H1 (cell line): ENCODE measurements at regions not wholly inside any gene's neighbourhood (a gene's known extent, or its start where the extent isn't known, plus 50 kb on each side); places are given as distances from the start of the nearest gene placed in this dataset.
"Not testable (repeated sequence)": the region's sequence is repeated elsewhere in the genome, so short reads cannot be mapped to it uniquely, and the experiment has no call there.

Experiments
- CTCF ChIA-PET: fragments of 300-600 bp; sonication (Branson Sonifier 250); formaldehyde crosslinking; loops from one replicate; lab custom pipeline; 2021; ENCODE audit not compliant: partially characterized antibody; lab: Charles Lee
- POLR2A ChIA-PET: fragments of 300-600 bp; sonication (Branson Sonifier 250); formaldehyde crosslinking; loops from one replicate; lab custom pipeline; 2021; ENCODE audit warnings: inconsistent platforms; ENCODE audit not compliant: partially characterized antibody; lab: Charles Lee
- DNase-seq, 2 experiments: peaks; one replicate each; pipeline versions ENCODE4 v3.0.0 to v3.0.0-alpha.2; 2010 to 2022; ENCODE audit warnings: low spot score in 2 of 2, low read depth in 1 of 2, mixed read lengths in 1 of 2
- FAIRE-seq: peaks from 2 replicates; lab custom pipeline; 2011; peaks lifted over from hg19 to GRCh38; lab: Jason Lieb, UNC
- H2AFZ ChIP-seq: 2 replicates; pipeline ENCODE4 v1.8.1; 2012; ENCODE audit warnings: low read length, inconsistent platforms
- H2AK5ac ChIP-seq: 2 replicates; pipeline ENCODE4 v1.6.1; 2013; ENCODE audit warnings: low read depth, low read length
- H2BK120ac ChIP-seq: replicated peaks from 2 replicates; pipeline ENCODE3; 2013; ENCODE audit warnings: low read depth, low read length, inconsistent platforms
- H2BK12ac ChIP-seq: 2 replicates; pipeline ENCODE4 v1.6.1; 2013; ENCODE audit warnings: low read depth, low read length
- H2BK15ac ChIP-seq: 2 replicates; pipeline ENCODE4 v1.6.1; 2013; ENCODE audit warnings: low read length
- H2BK20ac ChIP-seq: 2 replicates; pipeline ENCODE4 v1.6.1; 2013; ENCODE audit warnings: low read length
- H2BK5ac ChIP-seq: 2 replicates; pipeline ENCODE4 v1.6.1; 2013; ENCODE audit warnings: low read depth, low read length
- H3K14ac ChIP-seq: 2 replicates; pipeline ENCODE4 v1.6.1; 2013; ENCODE audit warnings: inconsistent platforms; ENCODE audit not compliant: insufficient read length
- H3K18ac ChIP-seq: 2 replicates; pipeline ENCODE4 v1.6.1; 2013; ENCODE audit warnings: low read length; ENCODE audit errors: extremely low read depth
- H3K23ac ChIP-seq: 2 replicates; pipeline ENCODE4 v1.6.1; 2013; ENCODE audit warnings: inconsistent platforms; ENCODE audit not compliant: insufficient read length
- H3K23me2 ChIP-seq: 2 replicates; pipeline ENCODE4 v1.6.1; 2013; ENCODE audit warnings: low read depth, low read length
- H3K27ac ChIP-seq: 2 replicates; pipeline ENCODE4 v1.6.1; 2011; ENCODE audit warnings: low read depth, low read length, inconsistent platforms
- H3K27me3 ChIP-seq, 4 experiments: replicated peaks in 1 of 4; 1 replicate in 1 of 4; 2 replicates in 3 of 4; pipeline versions ENCODE4 v1.6.1 to v1.8.1; 2011 to 2013; ENCODE audit warnings: low read length in 3 of 4, mild to moderate bottlenecking in 3 of 4, inconsistent platforms in 2 of 4, mixed read lengths in 2 of 4, moderate library complexity in 1 of 4; ENCODE audit not compliant: control insufficient read depth in 3 of 4, insufficient read depth in 3 of 4; ENCODE audit errors: extremely low read depth in 1 of 4
- H3K36me3 ChIP-seq, 4 experiments: 2 replicates each; pipeline versions ENCODE4 v1.6.1 to v1.8.1; 2011 to 2013; ENCODE audit warnings: mild to moderate bottlenecking in 4 of 4, low read length in 3 of 4, moderate library complexity in 2 of 4, control low read depth in 1 of 4, inconsistent platforms in 1 of 4; ENCODE audit not compliant: insufficient read depth in 4 of 4, control insufficient read depth in 2 of 4
- H3K4ac ChIP-seq: replicated peaks from 2 replicates; pipeline ENCODE3; 2013; ENCODE audit warnings: low read length, low read depth, mixed read lengths, inconsistent platforms; ENCODE audit not compliant: insufficient read length
- H3K4me1 ChIP-seq, 4 experiments: replicated peaks in 1 of 4; 1 replicate in 1 of 4; 2 replicates in 3 of 4; pipeline versions ENCODE4 v1.6.1 to v1.8.1; 2011 to 2013; ENCODE audit warnings: low read length in 3 of 4, inconsistent platforms in 2 of 4, mixed read lengths in 1 of 4; ENCODE audit not compliant: insufficient read depth in 4 of 4, control insufficient read depth in 3 of 4
- H3K4me2 ChIP-seq, 2 experiments: 2 replicates each; pipeline versions ENCODE4 v1.6.1 to v1.8.1; 2011 to 2013; ENCODE audit warnings: low read depth in 2 of 2, low read length in 2 of 2, control low read depth in 1 of 2, inconsistent platforms in 1 of 2, mild to moderate bottlenecking in 1 of 2; ENCODE audit not compliant: insufficient read depth in 1 of 2
- H3K4me3 ChIP-seq, 4 experiments: fragments of 200-600, 300-600 bp in 1 of 4; sonication (generic), shearing (Covaris generic), sonication (Bioruptor Twin) in 1 of 4; 2 replicates each; pipeline versions ENCODE4 v1.5.1 to v1.8.1; 2011 to 2016; ENCODE audit warnings: low read length in 4 of 4, low read depth in 3 of 4, control low read depth in 2 of 4, inconsistent platforms in 2 of 4, mild to moderate bottlenecking in 2 of 4, mixed read lengths in 1 of 4, moderate library complexity in 1 of 4; ENCODE audit not compliant: insufficient read depth in 2 of 4; ENCODE audit errors: extremely low read depth in 1 of 4
- H3K56ac ChIP-seq: replicated peaks from 2 replicates; pipeline ENCODE3; 2013; ENCODE audit warnings: low read depth, mild to moderate bottlenecking, mixed read lengths, low read length, inconsistent platforms; ENCODE audit not compliant: insufficient read length
- H3K79me1 ChIP-seq: 2 replicates; pipeline ENCODE4 v1.6.1; 2013; ENCODE audit warnings: low read depth, low read length, control low read depth
- H3K79me2 ChIP-seq, 2 experiments: 2 replicates each; pipeline versions ENCODE4 v1.6.1 to v1.8.1; 2012 to 2013; ENCODE audit warnings: low read length in 2 of 2, mild to moderate bottlenecking in 2 of 2, inconsistent platforms in 1 of 2; ENCODE audit not compliant: insufficient read depth in 2 of 2, control insufficient read depth in 1 of 2
- H3K9ac ChIP-seq, 4 experiments: replicated peaks in 1 of 4; 1 replicate in 1 of 4; 2 replicates in 3 of 4; pipeline versions ENCODE4 v1.6.1 to v1.8.1; 2011 to 2013; ENCODE audit warnings: low read depth in 3 of 4, low read length in 3 of 4, control low read depth in 2 of 4, mild to moderate bottlenecking in 2 of 4, moderate library complexity in 2 of 4, inconsistent platforms in 1 of 4; ENCODE audit errors: extremely low read depth in 1 of 4
- H3K9me3 ChIP-seq, 2 experiments: 2 replicates each; pipeline versions ENCODE4 v1.6.1 to v1.8.1; 2012 to 2013; ENCODE audit warnings: mild to moderate bottlenecking in 2 of 2, moderate library complexity in 2 of 2, control low read depth in 1 of 2, inconsistent platforms in 1 of 2, low read depth in 1 of 2, low read length in 1 of 2, mixed read lengths in 1 of 2; ENCODE audit not compliant: insufficient read depth in 2 of 2
- H4K20me1 ChIP-seq, 2 experiments: replicated peaks in 1 of 2; 2 replicates each; pipeline versions ENCODE3 to v1.8.1; 2011 to 2013; ENCODE audit warnings: inconsistent platforms in 2 of 2, low read length in 2 of 2, mild to moderate bottlenecking in 1 of 2; ENCODE audit not compliant: insufficient read depth in 2 of 2, control insufficient read depth in 1 of 2
- H4K5ac ChIP-seq: 2 replicates; pipeline ENCODE4 v1.6.1; 2013; ENCODE audit warnings: low read length, low read depth, mixed read lengths, inconsistent platforms; ENCODE audit not compliant: insufficient read length
- H4K8ac ChIP-seq: 2 replicates; pipeline ENCODE4 v1.8.0; 2013; ENCODE audit warnings: mild to moderate bottlenecking, moderate library complexity, low read length, inconsistent platforms; ENCODE audit not compliant: insufficient read depth; ENCODE audit errors: extremely low read depth
- H4K91ac ChIP-seq: replicated peaks from 2 replicates; pipeline ENCODE3; 2013; ENCODE audit warnings: low read length, mixed read lengths, inconsistent platforms; ENCODE audit not compliant: insufficient read length
- WGBS, 2 experiments: shearing (Covaris generic) in 1 of 2; methylation state at CpG; one replicate each; pipeline versions ENCODE4 v1.1.6 to v1.1.7; 2013 to 2015; ENCODE audit warnings: low lambda C conversion rate in 2 of 2, mixed read lengths in 2 of 2, inconsistent platforms in 1 of 2, low coverage in 1 of 2, missing lambda C conversion rate in 1 of 2; ENCODE audit not compliant: insufficient replicate concordance in 2 of 2, insufficient coverage in 1 of 2, insufficient read length in 1 of 2; ENCODE audit errors: extremely low coverage in 1 of 2, missing lambda C conversion rate in 1 of 2; 5-methylcytosine and 5-hydroxymethylcytosine counted together

- H3K4me2 ChIP-seq, H3K9ac ChIP-seq, H3K36me3 ChIP-seq, H3K27ac ChIP-seq, POLR2A ChIA-PET, H2AK5ac ChIP-seq, H3K4me1 ChIP-seq, H4K5ac ChIP-seq, H4K8ac ChIP-seq, H2BK120ac ChIP-seq, H3K79me1 ChIP-seq, DNase-seq, H4K20me1 ChIP-seq, H3K4me3 ChIP-seq, H3K56ac ChIP-seq, H2BK15ac ChIP-seq, H2AFZ ChIP-seq, H3K79me2 ChIP-seq, H3K18ac ChIP-seq, H3K9me3 ChIP-seq, H3K27me3 ChIP-seq, H2BK12ac ChIP-seq, H3K23ac ChIP-seq, H3K14ac ChIP-seq, H2BK5ac ChIP-seq, H2BK20ac ChIP-seq, FAIRE-seq, H3K23me2 ChIP-seq, H4K91ac ChIP-seq, H3K4ac ChIP-seq: not testable (repeated sequence)
- WGBS, 2 experiments = 96% methylated on average over 2 of the region's 2 CpGs; no CpG with 5 or more reads in 1 of the 2 experiments
- CTCF ChIA-PET = interaction anchor here (1.5 kb wide), 1 partner anchor 23 kb away, joined by 4 read pairs; no protein-coding TSS in a partner anchor
Measured at GRCh38 chr1:73183581-73183980, 901.2 kb upstream of the NEGR1 start.
